Upper lobe of right lung (tissue), 1 donor: ENCODE measurements at regions not wholly inside any gene's neighbourhood (a gene's known extent, or its start where the extent isn't known, plus 50 kb on each side); places are given as distances from the start of the nearest gene placed in this dataset.

Experiments used
- ATAC-seq: fragments of 200-7000 bp; cut with Tn5 transposase; one replicate; pipeline ENCODE4 v1.9.1; 2020; ENCODE audit warnings: mild to moderate bottlenecking, moderate library complexity
- DNase-seq: peaks from one replicate; pipeline ENCODE4 v3.0.0-alpha.2; 2020
- H3K27ac ChIP-seq: fragments of 200-600 bp; one replicate; pipeline ENCODE4 v1.8.0; 2022
- H3K27me3 ChIP-seq: fragments of 200-600 bp; one replicate; pipeline ENCODE4 v1.8.0; 2022; ENCODE audit warnings: mild to moderate bottlenecking
- H3K36me3 ChIP-seq: fragments of 200-600 bp; one replicate; pipeline ENCODE4 v1.8.0; 2022
- H3K4me1 ChIP-seq: fragments of 200-600 bp; one replicate; pipeline ENCODE4 v1.8.0; 2022
- H3K4me3 ChIP-seq: fragments of 200-600 bp; one replicate; pipeline ENCODE4 v1.8.0; 2022; ENCODE audit warnings: mild to moderate bottlenecking
- H3K9me3 ChIP-seq: fragments of 200-600 bp; one replicate; pipeline ENCODE4 v1.8.0; 2022
- CTCF ChIP-seq: fragments of 200-600 bp; IDR thresholded peaks from one replicate; pipeline ENCODE4 v1.8.0; 2022; ENCODE audit warnings: antibody characterized with exemption
- intact Hi-C: fragments of 100-400 bp; cut with DNase I; formaldehyde crosslinking; loops from one replicate; pipeline ENCODE4 v1.11.0; 2022
- donor health status: DM: no; HTN: yes; CAD: no; lungs with severe emphysema.

GRCh38 chr1:164296172-164296571 is 262.8 kb upstream of the PBX1 start:
- no peak for TF ChIP-seq CTCF
- ATAC-seq (no peak), DNase-seq (no peak)
- no peaks in the 10 kb centered on the region for H3K9me3 ChIP-seq
- H3K36me3 ChIP-seq: no peaks in the 10 kb centered on the region
- intact Hi-C loops: no loop called here
- no peak overlapping the region for H3K27ac ChIP-seq
- no peaks in the 10 kb centered on the region for H3K27me3 ChIP-seq
- H3K4me1 ChIP-seq: no peaks in the 10 kb centered on the region
- no peak overlapping the region for H3K4me3 ChIP-seq

GRCh38 chr1:164308101-164308500 is 250.9 kb upstream of the PBX1 start:
- no peak for ATAC-seq
- DNase-seq: no peak
- no peak overlapping the region for H3K4me3 ChIP-seq
- H3K9me3 ChIP-seq: no peaks in the 10 kb centered on the region
- TF ChIP-seq CTCF: no peak
- H3K27ac ChIP-seq: no peak overlapping the region
- H3K4me1 ChIP-seq: no peaks in the 10 kb centered on the region
- H3K36me3 ChIP-seq: no peaks in the 10 kb centered on the region
- intact Hi-C loops: no loop called here
- H3K27me3 ChIP-seq: no peaks in the 10 kb centered on the region

- Histone ChIP-seq H3K27ac (no peak overlapping the region), H3K36me3 (no peaks in the 10 kb centered on the region), H3K9me3 (no peaks in the 10 kb centered on the region), H3K27me3 (no peaks in the 10 kb centered on the region), H3K4me3 (no peak overlapping the region), H3K4me1 (no peaks in the 10 kb centered on the region)
- no peak for ATAC-seq
- intact Hi-C loops: no loop called here
- TF ChIP-seq CTCF: no peak
- no peak for DNase-seq
These were observed 248.8 kb upstream of the PBX1 start for GRCh38 chr1:164310166-164310565.

GRCh38 chr1:164311377-164311776 is 247.6 kb upstream of the PBX1 start:
- H3K27ac ChIP-seq: no peak overlapping the region
- no peaks in the 10 kb centered on the region for H3K9me3 ChIP-seq
- H3K27me3 ChIP-seq: no peaks in the 10 kb centered on the region
- H3K4me3 ChIP-seq: no peak overlapping the region
- no peaks in the 10 kb centered on the region for H3K36me3 ChIP-seq
- H3K4me1 ChIP-seq: no peaks in the 10 kb centered on the region
- intact Hi-C loops: no loop called here
- ATAC-seq: no peak
- TF ChIP-seq CTCF: no peak
- no peak for DNase-seq

- no peak for TF ChIP-seq CTCF
- H3K9me3 ChIP-seq: no peaks in the 10 kb centered on the region
- ATAC-seq (peak; percentile 67), DNase-seq (peak; percentile 64)
- no peaks in the 10 kb centered on the region for H3K4me1 ChIP-seq
- no peak overlapping the region for H3K27ac ChIP-seq
- intact Hi-C loops: no loop called here
- H3K4me3 ChIP-seq: peak overlapping the region; percentile 45
- H3K36me3 ChIP-seq: no peaks in the 10 kb centered on the region
- peaks cover 5% of the 10 kb centered on the region for H3K27me3 ChIP-seq
These were observed 237.9 kb upstream of the PBX1 start for GRCh38 chr1:164320790-164321731.
